ENCODE measurements at regions not wholly inside any gene's neighbourhood (a gene's known extent, or its start where the extent isn't known, plus 50 kb on each side); places are given as distances from the start of the nearest gene placed in this dataset.

GRCh38 chr2:128835342-128835855 is 516.7 kb upstream of the HS6ST1 start:
- Histone ChIP-seq H3K79me2 (no peaks in the 10 kb centered on the region), H3K4me3 (ENCODE audit: low read depth, low read length) (no peak overlapping the region), H2AFZ (no peak overlapping the region), H3K9ac (no peak overlapping the region), H3K9me3 (ENCODE audit: control insufficient read depth, low read length) (no peaks in the 10 kb centered on the region), H3K4me1 (no peaks in the 10 kb centered on the region), H3K27me3 (ENCODE audit: control insufficient read depth, insufficient read depth, low read length) (no peaks in the 10 kb centered on the region), H3K27ac (no peak overlapping the region), H3K4me2 (ENCODE audit: low read length) (no peak overlapping the region), H3K36me3 (ENCODE audit: control insufficient read depth, insufficient read depth, low read length) (no peaks in the 10 kb centered on the region)
- TF ChIP-seq CTCF (IDR thresholded peaks at IDR 0.05) = no peak

GRCh38 chr2:128835974-128836373 is 517.3 kb upstream of the HS6ST1 start:
- Histone ChIP-seq H3K4me3 (ENCODE audit: low read depth, low read length) (no peak overlapping the region), H3K79me2 (no peaks in the 10 kb centered on the region), H3K27ac (no peak overlapping the region), H3K9me3 (ENCODE audit: control insufficient read depth, low read length) (no peaks in the 10 kb centered on the region), H3K36me3 (ENCODE audit: control insufficient read depth, insufficient read depth, low read length) (no peaks in the 10 kb centered on the region), H3K4me2 (ENCODE audit: low read length) (no peak overlapping the region), H3K9ac (no peak overlapping the region), H2AFZ (no peak overlapping the region), H3K4me1 (no peaks in the 10 kb centered on the region), H3K27me3 (ENCODE audit: control insufficient read depth, insufficient read depth, low read length) (no peaks in the 10 kb centered on the region)
- TF ChIP-seq CTCF (IDR thresholded peaks at IDR 0.05) = no peak

- Histone ChIP-seq H3K4me3 (ENCODE audit: low read depth, low read length) (no peak overlapping the region), H2AFZ (no peak overlapping the region), H3K4me1 (no peaks in the 10 kb centered on the region), H3K9me3 (ENCODE audit: control insufficient read depth, low read length) (no peaks in the 10 kb centered on the region), H3K36me3 (ENCODE audit: control insufficient read depth, insufficient read depth, low read length) (no peaks in the 10 kb centered on the region), H3K27me3 (ENCODE audit: control insufficient read depth, insufficient read depth, low read length) (no peaks in the 10 kb centered on the region), H3K9ac (no peak overlapping the region), H3K4me2 (ENCODE audit: low read length) (no peak overlapping the region), H3K27ac (no peak overlapping the region), H3K79me2 (no peaks in the 10 kb centered on the region)
- TF ChIP-seq CTCF (IDR thresholded peaks at IDR 0.05) = no peak
Measured at GRCh38 chr2:128836559-128837100, 518.0 kb upstream of the HS6ST1 start.

- Histone ChIP-seq H2AFZ (no peak overlapping the region), H3K4me3 (ENCODE audit: low read depth, low read length) (no peak overlapping the region), H3K36me3 (ENCODE audit: control insufficient read depth, insufficient read depth, low read length) (no peaks in the 10 kb centered on the region), H3K9me3 (ENCODE audit: control insufficient read depth, low read length) (no peaks in the 10 kb centered on the region), H3K27ac (no peak overlapping the region), H3K4me2 (ENCODE audit: low read length) (no peak overlapping the region), H3K4me1 (no peaks in the 10 kb centered on the region), H3K79me2 (no peaks in the 10 kb centered on the region), H3K9ac (no peak overlapping the region), H3K27me3 (ENCODE audit: control insufficient read depth, insufficient read depth, low read length) (no peaks in the 10 kb centered on the region)
- no peak for TF ChIP-seq CTCF (IDR thresholded peaks at IDR 0.05)
Measured at GRCh38 chr2:128838244-128838643, 519.6 kb upstream of the HS6ST1 start.

- Histone ChIP-seq H3K4me3 (ENCODE audit: low read depth, low read length) (no peak overlapping the region), H3K9me3 (ENCODE audit: control insufficient read depth, low read length) (no peaks in the 10 kb centered on the region), H3K27me3 (ENCODE audit: control insufficient read depth, insufficient read depth, low read length) (no peaks in the 10 kb centered on the region), H3K4me2 (ENCODE audit: low read length) (no peak overlapping the region), H3K4me1 (no peaks in the 10 kb centered on the region), H3K27ac (no peak overlapping the region), H2AFZ (no peak overlapping the region), H3K79me2 (no peaks in the 10 kb centered on the region), H3K9ac (no peak overlapping the region), H3K36me3 (ENCODE audit: control insufficient read depth, insufficient read depth, low read length) (no peaks in the 10 kb centered on the region)
- no peak for TF ChIP-seq CTCF (IDR thresholded peaks at IDR 0.05)
Measured at GRCh38 chr2:128841803-128842202, 523.1 kb upstream of the HS6ST1 start.

Data from parathyroid adenoma (tissue), 2 donors.